Thoracic aorta (tissue), 2 donors: ENCODE measurements at regions not wholly inside any gene's neighbourhood (a gene's known extent, or its start where the extent isn't known, plus 50 kb on each side); places are given as distances from the start of the nearest gene placed in this dataset.

Experiments used
- ATAC-seq: fragments of 150-250 bp; one replicate; pipeline ENCODE4 v1.8.0; 2017; ENCODE audit warnings: low read depth; ENCODE audit not compliant: insufficient number of reproducible peaks, low FRiP score
- DNase-seq: peaks from one replicate; pipeline ENCODE4 v3.0.0-alpha.2; 2020; ENCODE audit warnings: low spot score
- H3K27ac ChIP-seq, 2 donors: fragments of 200-600 bp; sonication (generic); 1 replicate in 1 of 2; 2 replicates in 1 of 2; pipeline ENCODE4 v1.5.1; 2016; ENCODE audit warnings: mild to moderate bottlenecking in 2 of 2, moderate library complexity in 2 of 2
- H3K27me3 ChIP-seq: fragments of 200-600 bp; sonication (generic); replicated peaks from 2 replicates; pipeline ENCODE4 v1.6.0; 2016; ENCODE audit warnings: mild to moderate bottlenecking; ENCODE audit not compliant: insufficient read depth
- H3K36me3 ChIP-seq: fragments of 200-600 bp; sonication (generic); one replicate; pipeline ENCODE4 v1.5.1; 2016
- H3K4me1 ChIP-seq, 2 donors: fragments of 200-600 bp; sonication (generic); 1 replicate in 1 of 2; 2 replicates in 1 of 2; pipeline versions ENCODE4 v1.5.1 to v1.6.0; 2016; ENCODE audit warnings: low read depth in 2 of 2, mild to moderate bottlenecking in 1 of 2; ENCODE audit not compliant: control insufficient read depth in 1 of 2
- H3K4me3 ChIP-seq: fragments of 200-600 bp; sonication (generic); 2 replicates; pipeline ENCODE4 v1.5.1; 2016; ENCODE audit warnings: mild to moderate bottlenecking
- H3K9me3 ChIP-seq: fragments of 200-600 bp; sonication (generic); 2 replicates; pipeline ENCODE4 v1.5.1; 2016
- CTCF ChIP-seq: fragments of 200-600 bp; sonication (generic); IDR thresholded peaks from one replicate; pipeline ENCODE4 v1.5.1; 2019; ENCODE audit warnings: antibody characterized with exemption

- no peak for DNase-seq
- Histone ChIP-seq H3K36me3 (no peaks in the 10 kb centered on the region), H3K4me1 (no peaks in the 10 kb centered on the region), H3K27me3 (no peaks in the 10 kb centered on the region), H3K27ac (no peak overlapping the region), H3K9me3 (no peaks in the 10 kb centered on the region), H3K4me3 (no peak overlapping the region)
- no peak for TF ChIP-seq CTCF
- ATAC-seq: no peak
These were observed 213.1 kb upstream of the LRIG1 start for GRCh38 chr3:66713921-66714320.

- ATAC-seq (no peak), DNase-seq (no peak)
- no peak for TF ChIP-seq CTCF
- H3K27ac ChIP-seq: no peak overlapping the region
- no peak overlapping the region for H3K4me3 ChIP-seq
- no peaks in the 10 kb centered on the region for H3K27me3 ChIP-seq
- H3K4me1 ChIP-seq: no peaks in the 10 kb centered on the region
- H3K36me3 ChIP-seq: no peaks in the 10 kb centered on the region
- no peaks in the 10 kb centered on the region for H3K9me3 ChIP-seq
These were observed 215.0 kb upstream of the LRIG1 start for GRCh38 chr3:66715806-66716205.

GRCh38 chr3:66717806-66718205 lies 217.0 kb upstream of the LRIG1 start:
- H3K4me3 ChIP-seq: no peak overlapping the region
- no peaks in the 10 kb centered on the region for H3K27me3 ChIP-seq
- no peak for TF ChIP-seq CTCF
- H3K9me3 ChIP-seq: no peaks in the 10 kb centered on the region
- no peak for DNase-seq
- no peak for ATAC-seq
- no peaks in the 10 kb centered on the region for H3K36me3 ChIP-seq
- H3K4me1 ChIP-seq: peaks cover under 1 to 6% of the 10 kb centered on the region in 2 donors
- no peak overlapping the region for H3K27ac ChIP-seq

GRCh38 chr3:66719796-66720356 lies 219.1 kb upstream of the LRIG1 start:
- no peak overlapping the region for H3K27ac ChIP-seq
- H3K4me1 ChIP-seq: peaks cover 6 to 7% of the 10 kb centered on the region in 2 donors
- H3K4me3 ChIP-seq: no peak overlapping the region
- no peaks in the 10 kb centered on the region for H3K36me3 ChIP-seq
- no peaks in the 10 kb centered on the region for H3K9me3 ChIP-seq
- no peak for TF ChIP-seq CTCF
- ATAC-seq (no peak), DNase-seq (no peak)
- no peaks in the 10 kb centered on the region for H3K27me3 ChIP-seq

GRCh38 chr3:66720508-66720907 lies 219.7 kb upstream of the LRIG1 start:
- Histone ChIP-seq H3K4me3 (no peak overlapping the region), H3K27me3 (no peaks in the 10 kb centered on the region), H3K9me3 (no peaks in the 10 kb centered on the region), H3K36me3 (no peaks in the 10 kb centered on the region), H3K4me1 (peaks cover 6 to 7% of the 10 kb centered on the region in 2 donors), H3K27ac (no peak overlapping the region)
- TF ChIP-seq CTCF: no peak
- ATAC-seq (no peak), DNase-seq (no peak)
